HG03196 (cell line): ENCODE measurements at regions not wholly inside any gene's neighbourhood (a gene's known extent, or its start where the extent isn't known, plus 50 kb on each side); places are given as distances from the start of the nearest gene placed in this dataset.

Source experiments
- ATAC-seq: cut with Tn5 transposase; IDR thresholded peaks from one replicate; pipeline ENCODE4 v1.9.1; 2021; ENCODE audit not compliant: unreplicated experiment

- ATAC-seq: no peak
Measured at GRCh38 chr7:156139633-156140032, 327.4 kb upstream of the SHH start.

GRCh38 chr7:156139112-156139511 is 326.8 kb upstream of the SHH start:
- ATAC-seq: no peak

GRCh38 chr7:156131881-156132280 is 319.6 kb upstream of the SHH start:
- no peak for ATAC-seq

- no peak for ATAC-seq
Measured at GRCh38 chr7:156129522-156129921, 317.3 kb upstream of the SHH start.

- no peak for ATAC-seq
Measured at GRCh38 chr7:156128496-156128895, 316.2 kb upstream of the SHH start.

- no peak for ATAC-seq
Measured at GRCh38 chr7:156127166-156128134, 315.2 kb upstream of the SHH start.

GRCh38 chr7:156125841-156126730 is 313.8 kb upstream of the SHH start:
- no peak for ATAC-seq

GRCh38 chr7:156124356-156124755 is 312.1 kb upstream of the SHH start:
- no peak for ATAC-seq

GRCh38 chr7:156123362-156123761 is 311.1 kb upstream of the SHH start:
- ATAC-seq: no peak

GRCh38 chr7:156122752-156123354 is 310.6 kb upstream of the SHH start:
- ATAC-seq: no peak

- no peak for ATAC-seq
Measured at GRCh38 chr7:156121956-156122355, 309.7 kb upstream of the SHH start.

GRCh38 chr7:156121434-156121833 is 309.2 kb upstream of the SHH start:
- no peak for ATAC-seq

GRCh38 chr7:156120552-156120951 is 308.3 kb upstream of the SHH start:
- no peak for ATAC-seq

GRCh38 chr7:156119771-156120170 is 307.5 kb upstream of the SHH start:
- ATAC-seq: no peak

GRCh38 chr7:156118248-156118645 is 306.0 kb upstream of the SHH start:
- no peak for ATAC-seq

- ATAC-seq: no peak
Measured at GRCh38 chr7:156117542-156118247, 305.4 kb upstream of the SHH start.

GRCh38 chr7:156116514-156117215 is 304.4 kb upstream of the SHH start:
- no peak for ATAC-seq

GRCh38 chr7:156115582-156115981 is 303.3 kb upstream of the SHH start:
- no peak for ATAC-seq

- ATAC-seq: no peak
Measured at GRCh38 chr7:156113731-156114130, 301.5 kb upstream of the SHH start.

GRCh38 chr7:156109988-156110387 is 297.7 kb upstream of the SHH start:
- ATAC-seq: no peak
